Frontal cortex (tissue), 3 donors: ENCODE measurements at regions not wholly inside any gene's neighbourhood (a gene's known extent, or its start where the extent isn't known, plus 50 kb on each side); places are given as distances from the start of the nearest gene placed in this dataset.
"Not testable (repeated sequence)": the region's sequence is repeated elsewhere in the genome, so short reads cannot be mapped to it uniquely, and the experiment has no call there.

Experiments
- DNase-seq, 2 donors: peaks; one replicate each; pipeline ENCODE4 v3.0.0; 2012; ENCODE audit warnings: low spot score in 2 of 2
- FAIRE-seq: peaks from 2 replicates; lab custom pipeline; 2012; peaks lifted over from hg19 to GRCh38; lab: Jason Lieb, UNC
- donor health status: control.
- donor health status: control.
- donor health status: control.

DNA sequence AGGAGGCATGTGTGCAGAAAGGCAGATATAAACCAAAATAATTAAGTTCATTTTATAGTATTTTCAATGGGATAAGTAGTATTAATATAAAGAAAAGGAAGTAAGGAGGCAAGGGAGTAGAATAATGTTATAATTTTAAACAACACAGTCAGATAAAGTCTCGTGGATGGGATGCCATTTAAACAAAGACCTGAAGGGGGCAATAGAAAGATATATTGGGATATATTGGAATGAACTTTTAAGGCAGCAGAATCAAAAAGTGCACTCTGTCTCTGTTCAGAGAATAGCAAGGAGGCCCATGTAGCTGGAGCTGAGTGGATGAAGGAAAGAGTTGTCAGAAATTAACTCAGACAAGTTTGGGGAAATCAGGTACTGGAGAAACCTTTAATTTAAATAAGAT lies 158.7 kb downstream of the CGGBP1 start:
- no peak for DNase-seq
- peak; percentile 52 for FAIRE-seq

- FAIRE-seq = no peak
- no peak for DNase-seq
These were observed 159.8 kb downstream of the CGGBP1 start for GRCh38 chr3:87898971-87899370.

DNA sequence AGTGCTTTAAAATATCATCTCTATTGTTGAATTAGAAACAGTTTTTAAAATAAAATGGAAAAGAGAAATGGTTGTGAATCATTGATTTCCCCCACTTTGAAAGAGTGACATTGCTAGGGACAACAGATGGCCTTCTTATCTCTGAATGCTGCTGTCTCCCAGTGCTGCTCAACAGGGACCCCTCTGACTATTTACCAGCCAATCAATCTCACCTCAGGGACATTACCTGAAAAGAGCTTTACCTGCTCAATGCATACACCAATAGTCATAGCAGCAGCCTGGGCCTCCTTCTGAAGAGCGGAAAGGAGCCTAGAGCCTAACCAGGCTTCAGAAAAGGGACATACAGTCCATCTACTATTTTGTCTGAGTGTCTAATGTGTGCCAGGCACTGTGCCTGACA lies 162.8 kb downstream of the CGGBP1 start:
- DNase-seq = no peak
- FAIRE-seq = no peak

- FAIRE-seq = no peak
- no peak for DNase-seq
These were observed 185.7 kb downstream of the CGGBP1 start for GRCh38 chr3:87873136-87873535.

DNA sequence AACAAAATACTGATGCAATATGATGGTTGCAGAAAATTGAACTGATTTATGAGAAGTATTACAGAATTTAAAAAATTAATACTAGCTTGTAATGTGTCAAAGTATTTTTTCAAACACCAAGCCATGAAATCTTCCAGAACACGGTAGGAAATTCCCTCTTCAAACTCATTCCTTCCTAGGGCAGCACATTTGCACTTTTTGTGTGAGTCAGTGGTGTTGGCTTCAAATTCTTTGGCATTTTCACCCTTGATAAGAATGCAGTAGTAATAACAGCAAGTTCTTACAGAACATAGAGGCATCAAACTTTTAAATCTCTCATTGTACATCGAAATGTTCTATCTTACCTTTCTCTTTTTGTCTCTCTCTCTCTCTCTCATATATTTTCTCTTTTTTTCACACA lies 191.8 kb downstream of the CGGBP1 start:
- FAIRE-seq (no peak), DNase-seq (no peak)

GRCh38 chr3:87856126-87856525 lies 202.7 kb downstream of the CGGBP1 start:
- FAIRE-seq (no peak), DNase-seq (no peak)

DNA sequence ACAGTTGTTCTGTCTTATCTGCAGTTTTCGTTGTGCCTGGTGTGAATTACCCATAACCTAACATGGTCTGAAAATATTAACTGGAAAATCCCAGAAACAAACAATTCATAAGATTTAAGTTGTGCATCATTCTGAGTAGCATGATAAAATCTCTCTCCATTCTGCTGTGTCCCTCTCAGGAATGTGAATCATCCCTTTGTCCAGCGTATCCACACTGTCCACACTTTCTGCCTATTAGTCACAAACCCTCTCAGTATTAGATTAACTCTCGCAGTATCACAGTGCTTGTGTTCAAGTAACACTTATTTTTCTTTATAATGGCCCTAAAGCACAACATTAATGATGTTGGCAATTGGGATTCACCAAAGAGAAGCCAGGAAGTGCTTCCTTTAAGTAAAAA lies 203.2 kb downstream of the CGGBP1 start:
- DNase-seq = no peak
- FAIRE-seq = no peak

- FAIRE-seq = no peak
These were observed 203.6 kb downstream of the CGGBP1 start for GRCh38 chr3:87855211-87855610.

GRCh38 chr3:87848003-87848402 lies 210.8 kb downstream of the CGGBP1 start:
- no peak for FAIRE-seq
- no peak for DNase-seq

More at GRCh38 chr3:87855211-87855610, 203.6 kb downstream of the CGGBP1 start:
- no peak for DNase-seq

- no peak for DNase-seq
- no peak for FAIRE-seq
These were observed 221.7 kb downstream of the CGGBP1 start for GRCh38 chr3:87837076-87837475.

DNA sequence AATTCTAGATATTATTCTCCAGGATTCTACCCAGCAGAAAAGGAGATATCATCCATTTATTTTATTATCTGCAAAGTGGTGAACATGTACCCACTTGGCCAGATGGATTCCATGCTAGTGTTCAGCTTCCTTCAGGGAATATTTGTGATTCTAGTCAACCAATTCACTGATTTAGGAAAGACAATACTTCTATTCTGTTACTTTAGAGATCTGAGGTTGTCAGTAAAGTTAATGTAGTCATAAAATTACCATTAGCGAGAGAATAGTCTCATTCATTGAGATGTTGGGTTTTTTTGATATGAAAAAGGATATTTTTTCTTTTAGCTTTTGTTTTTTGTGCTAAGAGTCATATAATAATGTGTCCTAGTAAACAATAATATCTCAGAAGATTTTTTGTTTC lies 222.8 kb downstream of the CGGBP1 start:
- no peak for FAIRE-seq

DNA sequence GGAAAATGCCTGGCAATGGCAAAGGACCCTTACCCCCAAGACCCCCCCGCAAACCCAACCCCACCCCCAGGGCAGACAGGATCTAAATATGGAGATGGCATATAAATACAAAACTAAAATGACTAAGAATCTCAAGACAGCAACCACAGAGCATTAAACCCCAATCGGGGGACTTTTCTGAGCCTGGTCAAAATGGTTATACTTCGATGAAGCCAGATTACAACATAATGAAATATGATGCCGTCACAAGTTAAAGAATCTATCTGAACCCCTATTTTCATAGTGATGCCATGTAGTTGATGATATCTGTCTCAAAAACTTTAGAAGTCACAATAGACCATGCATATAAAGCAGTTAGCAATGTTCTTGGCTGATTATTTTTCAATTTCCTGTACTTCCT lies 223.6 kb downstream of the CGGBP1 start:
- no peak for FAIRE-seq
- DNase-seq = no peak

More for the DNA sequence above, 222.8 kb downstream of the CGGBP1 start:
- DNase-seq = no peak

GRCh38 chr3:87834327-87834726 lies 224.5 kb downstream of the CGGBP1 start:
- FAIRE-seq = no peak

GRCh38 chr3:87833039-87833377 lies 225.8 kb downstream of the CGGBP1 start:
- DNase-seq (no peak), FAIRE-seq (no peak)

More at GRCh38 chr3:87834327-87834726, 224.5 kb downstream of the CGGBP1 start:
- DNase-seq = no peak

DNA sequence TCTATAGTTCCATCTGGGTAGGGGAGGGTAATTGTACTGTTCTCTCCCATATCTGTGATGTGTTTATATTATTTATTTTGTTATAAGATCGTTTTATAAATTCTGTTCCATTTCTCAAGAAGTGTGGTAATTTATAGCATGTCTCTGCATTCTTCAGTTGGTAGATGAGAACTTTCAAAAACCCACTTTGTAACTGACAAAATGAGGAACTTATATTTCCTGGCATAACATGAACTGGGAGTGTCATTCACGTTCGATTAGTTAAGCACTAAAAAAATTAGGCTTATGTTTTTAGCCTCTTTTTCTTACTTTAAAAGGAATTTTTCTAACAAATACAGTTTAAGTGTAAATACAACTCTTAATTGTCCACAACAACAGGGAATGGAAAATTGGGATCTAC lies 230.8 kb downstream of the CGGBP1 start:
- DNase-seq = no peak
- FAIRE-seq = no peak

GRCh38 chr3:87822563-87822962 lies 236.2 kb downstream of the CGGBP1 start:
- FAIRE-seq (no peak), DNase-seq (no peak)

GRCh38 chr3:87813503-87813902 lies 245.3 kb downstream of the CGGBP1 start:
- DNase-seq, FAIRE-seq: not testable (repeated sequence)

GRCh38 chr3:87811953-87812352 lies 246.9 kb downstream of the CGGBP1 start:
- DNase-seq (no peak), FAIRE-seq (no peak)

GRCh38 chr3:87810452-87811016 lies 248.3 kb downstream of the CGGBP1 start:
- FAIRE-seq (no peak), DNase-seq (no peak)

- no peak for FAIRE-seq
These were observed 253.1 kb downstream of the CGGBP1 start for GRCh38 chr3:87805670-87806069.

GRCh38 chr3:87801409-87801808 lies 257.4 kb downstream of the CGGBP1 start:
- no peak for FAIRE-seq
- DNase-seq = no peak

More at GRCh38 chr3:87805670-87806069, 253.1 kb downstream of the CGGBP1 start:
- no peak for DNase-seq

DNA sequence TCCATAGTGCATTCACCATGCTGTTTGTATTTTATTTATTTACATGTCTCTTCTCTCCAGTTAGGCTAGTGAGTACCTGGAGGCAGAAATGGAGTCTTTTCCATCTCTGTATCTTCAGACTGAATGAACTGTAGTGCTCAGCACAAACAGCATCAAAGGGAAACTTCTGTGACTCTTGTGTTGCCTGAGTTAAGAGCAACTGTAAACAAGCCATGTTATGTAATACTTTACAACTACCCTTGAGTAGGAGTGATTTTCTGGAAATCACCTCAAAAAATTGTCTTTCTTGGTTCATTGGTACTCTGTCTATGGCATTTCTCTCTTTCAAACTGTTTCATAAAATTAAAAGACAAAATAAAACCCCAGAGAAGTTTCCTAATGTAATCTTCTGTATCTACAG lies 258.3 kb downstream of the CGGBP1 start:
- DNase-seq = no peak
- no peak for FAIRE-seq

- no peak for FAIRE-seq
- DNase-seq = no peak
These were observed 260.2 kb downstream of the CGGBP1 start for GRCh38 chr3:87798567-87798947.
